ENCODE measurements at regions not wholly inside any gene's neighbourhood (a gene's known extent, or its start where the extent isn't known, plus 50 kb on each side); places are given as distances from the start of the nearest gene placed in this dataset.

- TF ChIP-seq, protein P1, sequence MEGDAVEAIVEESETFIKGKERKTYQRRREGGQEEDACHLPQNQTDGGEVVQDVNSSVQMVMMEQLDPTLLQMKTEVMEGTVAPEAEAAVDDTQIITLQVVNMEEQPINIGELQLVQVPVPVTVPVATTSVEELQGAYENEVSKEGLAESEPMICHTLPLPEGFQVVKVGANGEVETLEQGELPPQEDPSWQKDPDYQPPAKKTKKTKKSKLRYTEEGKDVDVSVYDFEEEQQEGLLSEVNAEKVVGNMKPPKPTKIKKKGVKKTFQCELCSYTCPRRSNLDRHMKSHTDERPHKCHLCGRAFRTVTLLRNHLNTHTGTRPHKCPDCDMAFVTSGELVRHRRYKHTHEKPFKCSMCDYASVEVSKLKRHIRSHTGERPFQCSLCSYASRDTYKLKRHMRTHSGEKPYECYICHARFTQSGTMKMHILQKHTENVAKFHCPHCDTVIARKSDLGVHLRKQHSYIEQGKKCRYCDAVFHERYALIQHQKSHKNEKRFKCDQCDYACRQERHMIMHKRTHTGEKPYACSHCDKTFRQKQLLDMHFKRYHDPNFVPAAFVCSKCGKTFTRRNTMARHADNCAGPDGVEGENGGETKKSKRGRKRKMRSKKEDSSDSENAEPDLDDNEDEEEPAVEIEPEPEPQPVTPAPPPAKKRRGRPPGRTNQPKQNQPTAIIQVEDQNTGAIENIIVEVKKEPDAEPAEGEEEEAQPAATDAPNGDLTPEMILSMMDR (IDR thresholded peaks at IDR 0.05): no peak
- TF ChIP-seq POLR2A (IDR thresholded peaks at IDR 0.05): no peak
Observed at GRCh38 chr17:12328204-12328603, 307.5 kb downstream of the MAP2K4 start.
